ENCODE measurements at regions not wholly inside any gene's neighbourhood (a gene's known extent, or its start where the extent isn't known, plus 50 kb on each side); places are given as distances from the start of the nearest gene placed in this dataset.

DNA sequence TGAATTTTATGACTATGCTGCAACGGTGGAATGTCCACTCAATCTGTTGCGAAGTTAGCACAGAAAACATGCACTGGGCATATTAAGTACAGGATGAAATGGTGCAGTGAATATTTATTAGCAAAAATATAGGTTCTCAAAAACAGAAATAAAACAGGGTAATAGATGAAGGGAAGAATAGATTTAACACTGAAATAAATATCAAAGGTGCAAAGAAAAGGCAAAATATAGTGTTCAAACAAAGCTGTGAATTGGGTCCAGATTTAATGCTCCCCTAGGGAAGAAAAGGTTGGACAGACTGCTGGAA is 435.2 kb upstream of the MGMT start:
- DNase-seq (ENCODE audit: low spot score) = no peak
- TF ChIP-seq, protein P1, sequence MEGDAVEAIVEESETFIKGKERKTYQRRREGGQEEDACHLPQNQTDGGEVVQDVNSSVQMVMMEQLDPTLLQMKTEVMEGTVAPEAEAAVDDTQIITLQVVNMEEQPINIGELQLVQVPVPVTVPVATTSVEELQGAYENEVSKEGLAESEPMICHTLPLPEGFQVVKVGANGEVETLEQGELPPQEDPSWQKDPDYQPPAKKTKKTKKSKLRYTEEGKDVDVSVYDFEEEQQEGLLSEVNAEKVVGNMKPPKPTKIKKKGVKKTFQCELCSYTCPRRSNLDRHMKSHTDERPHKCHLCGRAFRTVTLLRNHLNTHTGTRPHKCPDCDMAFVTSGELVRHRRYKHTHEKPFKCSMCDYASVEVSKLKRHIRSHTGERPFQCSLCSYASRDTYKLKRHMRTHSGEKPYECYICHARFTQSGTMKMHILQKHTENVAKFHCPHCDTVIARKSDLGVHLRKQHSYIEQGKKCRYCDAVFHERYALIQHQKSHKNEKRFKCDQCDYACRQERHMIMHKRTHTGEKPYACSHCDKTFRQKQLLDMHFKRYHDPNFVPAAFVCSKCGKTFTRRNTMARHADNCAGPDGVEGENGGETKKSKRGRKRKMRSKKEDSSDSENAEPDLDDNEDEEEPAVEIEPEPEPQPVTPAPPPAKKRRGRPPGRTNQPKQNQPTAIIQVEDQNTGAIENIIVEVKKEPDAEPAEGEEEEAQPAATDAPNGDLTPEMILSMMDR (IDR thresholded peaks at IDR 0.05; ENCODE audit: extremely low read depth, missing control alignments) = no peak

DNA sequence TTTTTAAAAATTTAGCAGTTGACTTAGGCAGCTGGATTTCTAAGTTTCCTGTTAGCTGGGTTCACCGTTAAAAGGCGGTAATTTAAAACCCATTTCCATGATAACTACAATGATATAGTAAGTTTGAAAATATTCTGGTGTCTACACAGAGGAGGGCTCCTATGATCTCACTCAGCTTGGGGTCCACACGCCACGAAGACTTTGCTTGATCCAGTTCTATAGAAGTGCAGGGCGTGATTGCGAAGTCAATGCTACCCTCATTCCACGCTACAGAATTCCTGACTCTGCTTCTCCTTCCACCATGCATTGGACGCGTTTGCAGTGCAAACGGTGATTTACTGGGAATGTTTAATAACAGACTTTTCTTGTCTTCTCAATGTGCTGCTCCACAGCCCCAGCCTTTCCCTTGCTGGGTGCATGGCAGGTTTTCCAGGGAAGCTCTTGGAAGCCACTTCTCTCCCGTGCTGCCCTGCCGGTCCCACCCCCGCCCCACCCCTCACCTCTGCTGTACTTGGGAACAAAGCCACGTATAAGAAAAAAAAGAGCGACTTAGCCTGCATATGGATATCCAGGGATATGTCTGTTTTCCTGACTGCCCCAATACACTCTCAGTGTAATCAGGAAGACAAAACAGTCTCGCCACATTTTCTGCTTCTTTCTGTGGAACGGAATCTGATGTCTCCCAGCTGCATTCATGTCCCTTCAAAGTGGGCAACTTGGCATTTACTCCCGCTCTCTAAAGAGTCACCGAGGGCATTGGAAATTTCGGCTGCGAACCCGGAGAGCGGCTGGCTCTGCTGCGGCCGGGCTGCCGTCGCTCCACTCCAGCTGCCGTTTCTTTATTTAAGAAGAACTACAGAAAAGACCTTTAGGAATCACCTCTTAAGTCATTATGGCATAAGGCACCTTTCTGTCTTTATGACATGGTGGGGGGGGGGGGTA is 434.4 kb upstream of the MGMT start:
- DNase-seq (ENCODE audit: low spot score) = no peak
- TF ChIP-seq, protein P1 (IDR thresholded peaks at IDR 0.05; ENCODE audit: extremely low read depth, missing control alignments) = no peak

DNA sequence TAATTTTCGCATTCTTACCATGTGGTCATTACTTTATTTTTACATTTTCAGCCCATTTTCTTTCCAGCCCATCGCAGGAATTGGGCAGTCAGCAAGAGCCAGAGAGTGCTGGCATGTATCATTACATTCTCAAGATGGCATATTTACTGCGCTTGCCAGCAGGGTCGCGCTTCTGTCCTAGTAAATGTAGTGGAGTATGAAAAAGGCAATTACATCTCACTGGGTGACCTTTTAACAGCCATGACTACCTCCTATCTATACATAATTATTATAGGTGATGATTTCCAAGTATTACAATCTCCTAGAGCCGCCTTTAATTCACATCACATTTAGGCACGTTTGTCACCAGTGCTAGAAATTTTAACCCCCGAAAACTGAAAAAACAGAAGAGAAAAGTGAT is 433.7 kb upstream of the MGMT start:
- TF ChIP-seq, protein P1 (IDR thresholded peaks at IDR 0.05; ENCODE audit: extremely low read depth, missing control alignments) = no peak
- DNase-seq (ENCODE audit: low spot score) = no peak

DNA sequence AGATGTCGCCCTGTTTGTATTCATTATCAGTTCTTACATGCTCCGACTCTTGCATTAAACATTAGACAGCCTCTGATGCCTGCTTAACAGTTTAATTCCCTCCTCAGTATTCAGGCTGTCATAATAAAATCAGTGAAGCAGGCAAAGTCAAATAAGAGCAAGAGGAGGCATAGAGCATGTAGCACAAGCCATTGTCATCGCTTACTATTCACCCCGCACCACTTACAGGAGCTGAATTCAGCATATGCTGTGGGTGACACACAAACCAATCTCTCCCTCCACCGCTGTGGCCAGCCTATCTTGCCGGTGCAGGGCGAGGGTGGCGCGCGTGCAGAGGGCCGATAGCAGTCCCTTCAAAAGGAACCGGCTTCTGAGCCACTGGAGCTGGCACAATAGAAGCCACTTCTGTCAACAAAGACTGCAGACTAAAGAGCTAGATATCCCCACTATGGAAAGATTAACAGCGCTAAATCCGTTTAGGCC is 433.2 kb upstream of the MGMT start:
- TF ChIP-seq, protein P1 (IDR thresholded peaks at IDR 0.05; ENCODE audit: extremely low read depth, missing control alignments) = no peak
- DNase-seq (ENCODE audit: low spot score) = no peak

DNA sequence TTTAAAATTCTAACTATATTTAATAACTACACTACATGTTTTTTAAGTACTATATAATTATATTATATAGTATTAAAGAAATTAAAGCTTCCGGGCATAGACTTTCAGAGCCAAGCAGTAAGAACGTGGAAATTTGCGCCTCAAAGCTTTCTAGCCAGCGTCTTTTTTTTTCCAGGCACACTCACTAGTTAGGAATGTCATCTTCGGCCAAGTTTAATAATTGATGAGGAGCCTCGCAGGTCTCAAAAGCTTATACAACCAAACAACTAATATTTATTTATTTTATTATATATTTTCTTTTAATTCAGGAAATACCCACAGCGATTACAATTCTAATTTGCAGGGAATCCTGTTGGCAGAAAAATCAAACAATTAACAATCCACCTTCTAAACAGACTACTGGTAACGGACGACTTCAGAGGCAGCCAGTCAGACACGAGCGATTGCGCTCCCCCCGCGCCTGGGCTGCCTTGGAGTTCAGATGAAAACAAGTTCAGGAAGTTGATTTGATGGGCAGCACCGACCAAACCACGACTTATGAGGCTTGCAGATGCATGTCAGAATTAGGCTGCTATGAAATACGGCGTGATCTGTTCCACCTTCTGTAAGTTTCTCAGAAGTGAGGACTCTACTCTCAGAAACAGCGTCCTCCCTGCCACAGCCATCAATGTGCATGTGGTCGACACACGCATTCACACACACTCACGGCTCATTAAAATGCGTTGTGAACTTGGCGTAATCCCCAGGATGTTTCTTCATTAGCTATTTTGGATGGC is 431.8 kb upstream of the MGMT start:
- TF ChIP-seq, protein P1 (IDR thresholded peaks at IDR 0.05; ENCODE audit: extremely low read depth, missing control alignments) = no peak
- no peak for DNase-seq (ENCODE audit: low spot score)

DNA sequence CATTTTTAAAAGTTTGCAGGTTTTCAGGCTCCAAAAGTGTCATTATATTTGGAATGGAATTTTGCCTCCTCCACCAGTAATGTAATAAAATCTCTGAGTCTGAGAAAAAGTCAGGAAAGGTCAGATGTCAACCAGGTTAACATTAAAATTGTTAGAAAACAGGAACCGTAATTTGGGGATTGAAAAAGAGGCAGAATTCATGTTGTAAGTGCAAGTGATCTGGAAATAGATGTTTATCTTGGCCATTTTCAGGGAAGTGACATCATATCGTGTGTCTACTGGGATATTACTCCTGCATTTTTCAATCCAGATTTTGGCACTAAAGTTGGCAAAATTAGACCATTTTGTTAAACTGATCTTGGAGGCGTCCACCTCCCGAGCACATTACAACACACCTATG is 428.5 kb upstream of the MGMT start:
- no peak for DNase-seq (ENCODE audit: low spot score)
- TF ChIP-seq, protein P1 (IDR thresholded peaks at IDR 0.05; ENCODE audit: extremely low read depth, missing control alignments) = no peak
